T-helper 9 cell (primary cell): ENCODE measurements at regions not wholly inside any gene's neighbourhood (a gene's known extent, or its start where the extent isn't known, plus 50 kb on each side); places are given as distances from the start of the nearest gene placed in this dataset.

Source experiments
- DNase-seq: peaks from one replicate; pipeline ENCODE4 v3.0.0-alpha.2; 2020

- no peak for DNase-seq
Observed at GRCh38 chr4:38189445-38189844, 229.2 kb downstream of the PTTG2 start.

- no peak for DNase-seq
Observed at GRCh38 chr4:38190717-38191178, 230.6 kb downstream of the PTTG2 start.

- DNase-seq, result no peak
Observed at GRCh38 chr4:38192516-38192915, 232.3 kb downstream of the PTTG2 start.

GRCh38 chr4:38193236-38193863 lies 233.2 kb downstream of the PTTG2 start:
- no peak for DNase-seq

GRCh38 chr4:38194047-38194602 lies 233.9 kb downstream of the PTTG2 start:
- no peak for DNase-seq

GRCh38 chr4:38195486-38195885 lies 235.3 kb downstream of the PTTG2 start:
- DNase-seq, result no peak

GRCh38 chr4:38195911-38196310 lies 235.7 kb downstream of the PTTG2 start:
- no peak for DNase-seq

GRCh38 chr4:38202242-38202641 lies 242.0 kb downstream of the PTTG2 start:
- DNase-seq, result no peak

- no peak for DNase-seq
Observed at GRCh38 chr4:38203609-38204008, 243.4 kb downstream of the PTTG2 start.

GRCh38 chr4:38204339-38205035 lies 244.3 kb downstream of the PTTG2 start:
- no peak for DNase-seq

GRCh38 chr4:38205261-38205660 lies 245.1 kb downstream of the PTTG2 start:
- no peak for DNase-seq

GRCh38 chr4:38207110-38207457 lies 246.9 kb downstream of the PTTG2 start:
- DNase-seq, result no peak

GRCh38 chr4:38209654-38210053 lies 249.5 kb downstream of the PTTG2 start:
- DNase-seq, result no peak

- DNase-seq, result no peak
Observed at GRCh38 chr4:38210396-38211114, 250.4 kb downstream of the PTTG2 start.

GRCh38 chr4:38211885-38212284 lies 251.7 kb downstream of the PTTG2 start:
- DNase-seq, result no peak

GRCh38 chr4:38213083-38213805 lies 253.0 kb downstream of the PTTG2 start:
- DNase-seq, result no peak

GRCh38 chr4:38222892-38223291 lies 262.7 kb downstream of the PTTG2 start:
- DNase-seq, result no peak

GRCh38 chr4:38223306-38223705 lies 263.1 kb downstream of the PTTG2 start:
- DNase-seq, result no peak

- DNase-seq, result no peak
Observed at GRCh38 chr4:38223782-38224236, 263.6 kb downstream of the PTTG2 start.

GRCh38 chr4:38224850-38225249 lies 264.7 kb downstream of the PTTG2 start:
- no peak for DNase-seq

GRCh38 chr4:38226170-38226569 lies 266.0 kb downstream of the PTTG2 start:
- no peak for DNase-seq

GRCh38 chr4:38230121-38230801 lies 270.1 kb downstream of the PTTG2 start:
- DNase-seq, result no peak
